DMS 273 treated with DMSO at 0.1 percent for 48 hours (cell line): ENCODE measurements at regions not wholly inside any gene's neighbourhood (a gene's known extent, or its start where the extent isn't known, plus 50 kb on each side); places are given as distances from the start of the nearest gene placed in this dataset.
A peak's percentile ranks its signal among the peaks of the same experiment; 100 is the strongest.
"Not testable (repeated sequence)": the region's sequence is repeated elsewhere in the genome, so short reads cannot be mapped to it uniquely, and the experiment has no call there.

ENCODE experiments used
- DNase-seq: peaks from one replicate; lab custom pipeline; 2025; lab: John Stamatoyannopoulos, UW

DNA sequence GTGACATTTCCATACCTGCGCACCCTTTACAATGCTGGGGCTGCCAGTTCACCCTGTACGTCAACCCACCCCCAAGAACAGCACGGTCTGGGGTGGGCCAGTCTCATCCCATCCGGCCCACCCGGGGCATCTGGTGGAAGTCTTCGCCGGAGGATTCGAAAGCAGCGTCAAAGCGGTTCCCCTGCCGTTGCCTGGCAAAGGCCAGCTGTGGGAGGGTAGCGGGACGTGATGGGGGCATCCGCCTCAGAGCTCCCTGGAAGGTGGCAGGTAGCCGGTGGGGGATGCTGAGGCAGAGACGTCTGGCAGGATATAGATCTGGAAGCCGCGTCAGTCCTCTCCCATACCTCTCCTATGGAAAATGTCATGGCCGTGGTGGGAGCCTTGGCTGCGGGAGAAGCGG, 749.1 kb upstream of the DEFB115 start:
- not testable (repeated sequence) for DNase-seq

DNA sequence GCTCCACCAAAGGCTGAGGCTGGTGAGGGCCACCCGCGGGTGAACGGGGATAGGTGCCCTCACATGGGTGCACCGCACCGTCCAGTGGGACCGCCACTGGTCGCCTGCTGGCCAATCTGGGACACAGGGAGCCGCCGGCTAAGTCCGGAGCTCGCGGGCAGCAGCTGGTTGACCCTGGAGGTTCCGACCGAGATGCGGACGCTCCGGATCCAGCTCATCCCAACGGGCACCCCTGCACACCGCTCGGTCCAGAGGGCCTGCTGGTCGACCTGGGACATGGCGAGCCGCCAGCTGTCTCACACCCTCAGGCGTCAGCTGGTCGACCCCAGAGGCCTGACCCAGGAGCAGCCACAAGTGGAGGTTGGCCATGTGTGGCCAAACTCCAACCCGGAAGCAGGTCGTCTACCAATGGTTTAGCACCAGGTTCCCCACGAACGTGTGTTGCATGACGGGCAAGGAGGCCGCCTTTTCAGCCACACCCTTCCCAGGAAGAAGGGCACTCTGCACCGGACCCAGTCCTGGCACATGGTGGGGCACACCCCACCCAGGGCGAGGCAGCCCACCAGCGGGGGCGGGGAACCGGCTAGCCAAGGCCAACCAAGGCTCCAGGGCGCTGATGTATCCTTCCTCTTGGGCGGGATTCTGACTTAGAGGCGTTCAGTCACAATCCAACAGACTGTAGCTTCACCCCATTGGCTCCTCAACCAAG, 746.0 kb upstream of the DEFB115 start:
- DNase-seq, result no peak

DNA sequence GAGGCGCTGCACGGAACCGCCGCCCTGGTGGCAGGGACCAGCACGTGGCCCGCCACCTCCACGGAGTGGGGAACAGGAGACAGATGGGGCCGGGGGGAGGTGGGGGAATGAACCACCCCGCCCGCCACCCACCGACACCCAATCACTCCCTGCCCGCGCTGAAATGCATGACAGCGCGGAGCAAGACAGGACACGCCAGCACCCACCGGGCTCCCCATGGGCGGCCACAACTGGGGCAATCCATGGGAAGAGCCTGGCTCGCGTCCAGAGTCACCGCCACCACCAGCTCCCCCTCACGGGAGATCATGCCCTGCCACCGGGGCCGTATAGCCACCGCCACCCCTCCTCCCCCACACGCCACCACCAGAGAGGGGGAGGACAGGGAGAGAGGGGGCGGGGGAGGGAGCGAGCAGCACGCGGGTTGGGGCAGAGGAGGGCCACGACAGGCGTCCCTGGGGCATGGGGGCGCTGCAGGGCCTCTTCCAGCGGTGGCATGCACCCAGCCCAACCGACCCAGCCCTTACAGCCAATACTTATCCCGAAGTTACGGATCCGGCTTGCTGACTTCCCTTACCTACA, 744.3 kb upstream of the DEFB115 start:
- DNase-seq, result no peak

DNA sequence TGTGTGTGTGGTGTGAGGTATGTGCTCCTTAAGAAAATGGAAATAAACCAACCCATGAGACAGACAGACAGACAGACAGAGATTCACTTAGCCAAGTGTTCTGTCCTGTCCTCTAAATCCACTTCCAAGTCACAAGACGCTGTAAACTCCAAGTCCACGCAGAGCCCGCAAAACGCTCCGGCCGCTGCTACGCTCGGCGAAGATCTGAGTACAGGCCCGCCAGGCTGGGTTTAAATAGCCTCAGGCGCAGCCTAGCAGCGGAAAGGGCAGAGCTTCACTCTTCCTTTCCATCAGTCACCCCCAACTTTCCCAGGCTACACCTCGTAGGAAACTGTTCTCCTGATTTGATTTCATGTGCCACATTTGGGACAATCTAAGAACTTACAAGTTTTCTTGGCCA, 741.5 kb upstream of the DEFB115 start:
- DNase-seq, result not testable (repeated sequence)

DNA sequence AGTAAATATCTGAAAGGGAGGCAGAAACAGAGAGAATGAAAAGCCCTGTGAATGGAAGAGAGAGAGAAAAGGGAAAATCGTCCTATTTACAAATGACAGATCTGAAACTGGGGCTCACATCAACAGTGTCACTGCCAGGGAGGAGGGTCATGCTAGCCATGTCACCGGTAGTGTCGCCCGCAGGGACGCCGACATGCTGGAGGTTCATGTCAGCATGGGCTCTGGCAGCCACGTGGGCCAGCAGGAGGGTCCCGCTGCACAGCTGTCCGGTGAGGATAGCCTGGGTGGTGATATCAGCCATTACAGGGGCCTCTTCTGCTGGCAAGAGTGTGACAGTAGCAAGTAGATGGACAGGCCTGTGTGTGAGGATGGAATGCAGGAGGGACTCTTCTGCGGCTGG, 738.6 kb upstream of the DEFB115 start:
- not testable (repeated sequence) for DNase-seq

DNA sequence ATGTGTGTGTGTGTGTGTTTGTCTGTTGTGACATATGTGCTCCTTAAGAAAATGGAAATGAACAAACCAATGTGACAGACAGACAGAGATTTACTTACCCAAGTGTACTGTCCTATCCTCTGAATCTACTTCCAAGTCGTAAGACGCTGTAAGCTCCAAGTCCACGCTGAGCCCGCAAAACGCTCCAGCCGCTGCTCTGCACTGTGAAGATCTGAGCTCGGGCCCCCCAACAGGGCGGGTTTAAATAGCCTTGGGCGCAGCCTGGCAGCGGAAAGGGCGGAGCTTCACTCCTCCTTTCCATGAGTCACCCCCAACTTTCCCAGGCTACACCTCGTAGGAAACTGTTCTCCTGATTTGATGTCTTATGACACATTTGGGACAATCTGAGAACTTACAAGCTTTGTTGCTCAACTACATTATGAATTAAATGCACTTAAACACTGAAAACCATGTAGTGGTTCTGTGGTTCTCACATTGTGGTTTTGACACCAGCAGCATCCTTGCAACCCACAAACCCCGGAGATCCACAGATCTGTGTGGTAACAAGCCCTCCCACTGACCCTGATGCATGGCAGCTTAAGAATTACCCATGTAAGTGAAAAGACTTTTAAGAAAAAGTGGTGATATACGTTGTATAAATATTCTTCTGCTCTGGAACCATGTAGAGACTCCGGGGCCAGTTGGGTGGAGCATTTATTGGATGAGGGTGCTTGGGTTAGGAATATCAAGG, 735.6 kb upstream of the DEFB115 start:
- not testable (repeated sequence) for DNase-seq

DNA sequence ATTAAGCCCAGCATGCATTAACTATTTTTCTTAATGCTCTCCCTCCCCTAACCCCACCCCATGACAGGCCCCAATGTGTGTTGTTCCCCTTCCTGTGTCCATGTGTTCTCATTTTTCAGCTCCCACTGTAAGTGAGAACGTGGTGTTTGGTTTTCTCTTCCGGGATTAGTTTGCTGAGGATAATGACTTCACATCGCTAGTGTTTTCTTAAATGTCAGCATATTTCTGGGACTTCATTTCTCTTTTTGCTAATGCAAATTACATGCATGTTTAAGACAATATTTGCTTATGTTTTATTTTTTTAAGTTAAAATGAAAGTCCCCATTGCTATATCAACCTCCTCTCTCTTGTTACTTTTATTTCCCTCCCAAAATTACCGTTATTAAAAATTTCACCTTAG, 733.3 kb upstream of the DEFB115 start:
- not testable (repeated sequence) for DNase-seq

DNA sequence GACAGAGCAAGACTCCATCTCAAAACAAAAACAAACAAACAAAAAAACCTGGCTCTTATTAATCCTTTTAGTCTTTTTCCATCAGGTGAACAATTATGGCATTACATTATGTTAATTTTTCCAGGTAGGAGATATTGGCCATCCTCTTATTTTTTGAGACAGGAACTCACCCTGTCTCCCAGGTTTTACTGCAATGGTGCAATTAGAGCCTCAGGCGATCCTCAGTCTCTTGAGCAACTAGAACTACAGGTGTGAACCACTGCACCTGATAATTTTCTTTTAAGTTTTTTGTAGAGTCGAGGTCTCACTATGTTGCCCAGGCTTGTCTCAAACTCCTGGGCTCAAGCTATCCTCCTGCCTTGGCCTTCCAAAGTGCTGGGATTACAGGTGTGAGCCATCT, 732.7 kb upstream of the DEFB115 start:
- not testable (repeated sequence) for DNase-seq

DNA sequence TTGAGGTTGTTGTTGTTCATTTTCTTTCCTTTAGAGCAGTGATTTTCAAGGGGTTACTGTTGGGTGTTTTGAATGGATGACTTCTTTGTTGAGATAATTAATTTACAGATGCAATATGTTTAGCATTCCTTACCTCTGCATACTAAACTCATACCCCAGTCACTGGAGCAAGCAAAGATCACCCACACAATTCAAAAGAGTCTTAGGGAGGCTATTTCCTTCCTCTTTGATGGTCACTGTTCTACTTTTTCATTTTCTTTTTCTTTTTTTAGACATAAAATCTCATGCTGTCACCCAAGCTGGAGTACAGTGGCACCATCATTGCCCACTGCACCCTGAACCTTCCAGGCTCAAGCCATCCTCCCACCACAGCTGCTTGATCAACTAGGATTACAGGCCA, 723.8 kb upstream of the DEFB115 start:
- not testable (repeated sequence) for DNase-seq

DNA sequence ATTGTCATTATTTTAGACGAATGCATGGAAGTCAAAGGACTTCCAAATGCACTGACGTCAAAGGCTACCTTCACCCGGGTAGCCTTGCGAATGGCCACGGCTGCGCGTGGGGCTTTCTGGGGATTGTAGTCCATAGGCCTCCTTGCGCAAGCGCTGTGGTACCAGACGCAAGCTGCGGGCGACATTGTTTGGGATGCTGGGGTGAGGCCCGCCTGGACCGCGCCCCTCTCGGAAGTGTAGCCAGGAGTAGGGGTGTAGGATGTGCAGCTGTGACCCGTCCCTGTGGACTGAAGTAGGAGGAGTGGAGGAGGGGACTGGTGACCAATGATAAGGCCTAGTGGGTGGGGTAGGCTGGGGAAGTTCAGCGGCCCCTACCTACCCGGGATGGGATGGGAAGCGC, 720.0 kb upstream of the DEFB115 start:
- not testable (repeated sequence) for DNase-seq

DNA sequence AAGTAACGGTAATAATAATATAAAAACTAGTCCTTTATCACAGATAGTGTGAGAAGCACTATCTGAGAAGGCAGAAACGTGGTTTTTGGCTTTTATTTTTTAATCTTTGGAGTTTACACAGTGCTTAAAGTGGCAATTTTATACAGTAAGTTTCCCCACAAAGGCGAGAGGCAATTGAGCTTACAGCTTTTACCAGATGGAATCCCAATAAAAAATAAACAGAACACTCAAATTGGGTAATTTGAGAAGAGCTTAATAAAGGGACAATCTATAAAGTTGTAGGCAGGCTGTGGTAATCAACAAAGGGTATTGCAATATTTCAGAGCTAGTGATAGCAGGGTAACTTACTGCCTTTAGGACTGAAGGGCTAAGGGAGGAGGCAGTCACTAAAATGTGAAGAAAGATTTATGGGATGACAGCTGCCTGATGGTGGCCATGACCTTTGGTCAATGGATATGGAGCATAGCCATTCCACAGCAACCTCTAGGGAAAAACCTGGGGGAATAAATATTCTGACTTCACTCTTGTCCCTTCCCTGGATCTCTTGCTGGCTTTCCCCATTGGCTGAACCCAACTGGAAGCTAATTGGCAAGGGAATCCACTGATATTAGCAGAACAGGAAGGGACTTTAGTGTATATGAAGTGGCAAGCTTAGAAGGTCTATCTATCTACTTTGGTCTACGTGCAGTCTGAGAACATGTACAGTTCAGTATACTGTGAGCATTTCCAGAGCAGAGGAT, 717.0 kb upstream of the DEFB115 start:
- not testable (repeated sequence) for DNase-seq

DNA sequence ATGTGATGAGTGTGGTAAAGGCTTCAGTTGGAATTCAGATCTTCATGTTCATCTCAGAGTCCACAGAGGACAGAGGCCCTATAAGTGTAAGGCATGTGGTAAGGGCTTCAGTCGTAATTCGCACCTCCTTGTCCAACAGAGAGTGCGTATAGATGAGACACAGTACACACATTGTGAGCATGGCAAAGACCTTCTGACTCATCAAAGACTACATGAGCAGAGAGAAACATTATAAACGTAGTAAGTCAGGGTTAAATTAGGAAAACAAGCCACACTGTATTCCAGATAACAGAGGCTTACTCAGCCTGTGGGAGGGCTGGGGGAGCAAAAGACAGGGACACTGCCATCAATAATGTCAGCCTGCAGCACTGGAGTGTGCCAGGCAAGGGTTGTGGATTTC, 706.2 kb upstream of the DEFB115 start:
- DNase-seq, result not testable (repeated sequence)

DNA sequence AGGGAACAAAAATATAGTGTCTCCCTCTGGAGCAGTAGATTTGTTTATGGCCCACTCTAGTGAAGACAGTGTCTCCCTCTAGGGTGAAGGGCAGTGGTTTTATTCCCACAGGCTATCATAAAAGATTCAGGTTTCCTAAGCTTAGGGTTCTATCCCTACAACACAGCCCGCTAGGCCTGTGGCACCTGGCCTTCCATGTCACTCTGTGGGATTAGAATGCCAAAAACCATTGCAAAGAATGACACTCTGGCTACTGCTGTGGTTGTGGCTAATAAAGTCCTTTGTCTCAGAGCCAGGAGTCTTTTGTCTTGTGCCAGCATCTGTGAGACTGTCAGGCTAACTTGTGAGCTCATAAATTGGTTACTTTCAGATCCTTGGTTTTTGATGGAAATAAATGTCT, 700.7 kb upstream of the DEFB115 start:
- DNase-seq, result not testable (repeated sequence)

DNA sequence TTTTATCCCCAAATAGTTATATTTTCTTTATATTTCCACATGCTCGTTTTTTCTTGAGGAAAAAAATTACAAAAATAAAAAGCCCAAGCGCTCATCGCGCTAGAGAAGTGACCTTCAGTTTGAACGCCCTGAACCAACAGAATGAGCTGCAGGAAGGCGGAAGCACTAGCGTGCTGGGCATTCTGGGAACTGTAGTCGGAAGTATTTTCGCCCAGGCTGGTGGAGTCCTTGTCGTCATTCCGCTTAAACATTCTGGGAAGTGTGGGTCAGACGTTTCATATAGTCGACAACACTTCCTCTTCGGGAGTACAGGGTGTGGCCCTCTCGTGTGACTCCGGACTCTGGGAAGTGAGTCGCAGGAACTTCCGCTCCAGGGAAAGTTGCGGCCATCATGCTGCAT, 692.4 kb upstream of the DEFB115 start:
- DNase-seq, result not testable (repeated sequence)

DNA sequence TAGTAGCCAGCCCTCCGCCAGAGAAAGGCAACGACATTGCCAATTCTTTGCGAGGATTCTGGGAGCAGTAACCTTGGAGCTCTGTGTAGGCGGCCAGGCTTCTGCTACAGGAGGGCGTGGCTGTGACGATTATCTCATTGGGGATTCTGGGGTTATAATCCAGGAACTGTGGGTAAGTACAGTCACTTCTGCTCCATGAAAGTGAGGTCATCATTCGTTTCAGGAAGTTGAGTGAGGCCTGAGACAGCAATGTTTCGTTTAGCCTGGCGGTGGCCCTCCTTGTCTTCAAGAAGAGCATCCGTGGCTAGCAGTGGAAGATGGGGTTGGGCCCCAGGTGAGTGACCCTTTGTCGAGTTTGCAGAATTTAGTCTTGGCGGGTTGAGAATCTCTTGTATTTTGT, 687.6 kb upstream of the DEFB115 start:
- not testable (repeated sequence) for DNase-seq

DNA sequence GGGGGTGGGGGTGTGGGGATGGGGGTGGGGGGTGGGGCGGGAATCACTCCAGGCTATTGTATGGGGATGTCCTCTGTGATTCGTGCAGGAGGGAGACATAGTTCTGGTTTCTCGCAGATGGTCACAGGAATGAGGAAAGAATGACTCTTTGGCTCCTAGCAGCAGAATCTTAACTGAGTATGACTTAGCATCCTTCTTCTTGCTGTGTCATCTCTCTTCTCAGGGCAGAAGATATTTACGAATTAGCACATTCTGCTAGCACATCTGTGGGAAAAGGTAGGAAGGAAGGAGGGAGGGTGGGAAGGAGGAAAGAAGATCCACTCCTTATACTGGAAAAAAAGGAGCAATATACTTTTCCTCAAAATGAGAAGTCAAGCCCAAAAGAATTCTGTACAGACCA, 686.8 kb upstream of the DEFB115 start:
- not testable (repeated sequence) for DNase-seq

DNA sequence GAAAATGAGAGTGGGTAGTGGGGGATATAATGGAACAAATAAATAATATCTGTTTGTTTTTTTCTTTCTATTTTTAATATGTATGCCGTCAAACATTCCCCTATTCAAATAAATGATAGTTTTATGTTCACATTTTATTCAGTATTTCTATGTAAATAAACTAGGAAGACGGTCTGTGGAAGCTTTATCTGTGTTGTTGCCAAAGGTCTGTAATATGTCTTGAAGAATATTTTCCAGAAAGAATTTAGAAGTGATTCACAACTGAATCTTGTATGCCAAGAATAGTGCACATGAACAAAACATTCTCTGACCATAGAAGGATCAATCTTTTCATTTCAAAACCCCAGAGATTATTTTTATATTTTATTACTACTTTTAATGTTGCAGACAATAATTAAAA, 683.1 kb upstream of the DEFB115 start:
- not testable (repeated sequence) for DNase-seq

DNA sequence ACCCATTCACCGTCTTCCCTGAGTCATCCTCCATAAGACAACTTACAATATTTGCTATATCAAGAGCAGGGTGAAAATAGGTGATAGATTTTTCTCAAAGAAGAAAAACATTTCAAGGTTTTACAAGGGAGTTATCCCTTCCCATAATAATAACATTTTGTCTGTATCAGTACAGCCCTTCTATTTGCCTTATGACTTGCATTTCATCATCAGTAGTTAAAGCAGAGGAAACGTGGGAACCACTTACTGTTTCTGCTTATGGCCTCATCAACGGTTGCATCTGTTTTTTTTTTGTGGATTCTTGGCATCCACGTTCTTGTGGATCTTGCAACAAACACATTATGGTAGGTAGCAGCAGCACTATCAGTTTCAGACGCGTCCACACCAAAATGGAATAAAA, 678.4 kb upstream of the DEFB115 start:
- DNase-seq, result not testable (repeated sequence)

DNA sequence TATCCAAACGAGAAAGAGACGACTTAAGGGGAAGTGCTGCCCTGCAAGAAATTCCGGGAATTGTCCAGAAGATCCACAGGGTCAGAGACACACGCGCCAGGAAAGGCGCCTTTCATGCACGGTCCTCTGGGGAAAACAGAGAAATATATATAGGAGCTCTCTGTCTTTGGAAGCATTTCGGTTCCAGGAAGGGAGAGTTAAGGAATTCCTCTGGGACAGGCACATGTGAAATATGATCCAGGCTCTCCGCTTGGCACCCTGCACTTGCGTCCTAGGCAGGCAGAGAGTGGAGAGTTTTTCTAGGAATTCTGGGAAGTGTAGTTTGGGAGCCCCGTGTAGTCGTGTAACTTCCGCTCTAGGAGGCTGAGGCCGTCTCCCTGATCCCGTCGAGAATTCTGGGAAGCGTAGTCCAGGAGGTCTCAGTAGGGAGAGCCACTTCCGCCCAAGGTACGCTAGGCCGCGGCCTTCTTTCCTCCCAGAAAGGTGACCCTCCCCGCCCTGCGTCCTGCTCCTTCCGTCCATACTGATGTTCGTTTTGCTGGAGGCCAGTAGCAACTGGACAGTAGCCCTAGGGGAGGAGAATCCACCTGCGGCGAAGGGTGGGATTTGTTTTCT, 677.5 kb upstream of the DEFB115 start:
- peak; percentile 29 for DNase-seq

DNA sequence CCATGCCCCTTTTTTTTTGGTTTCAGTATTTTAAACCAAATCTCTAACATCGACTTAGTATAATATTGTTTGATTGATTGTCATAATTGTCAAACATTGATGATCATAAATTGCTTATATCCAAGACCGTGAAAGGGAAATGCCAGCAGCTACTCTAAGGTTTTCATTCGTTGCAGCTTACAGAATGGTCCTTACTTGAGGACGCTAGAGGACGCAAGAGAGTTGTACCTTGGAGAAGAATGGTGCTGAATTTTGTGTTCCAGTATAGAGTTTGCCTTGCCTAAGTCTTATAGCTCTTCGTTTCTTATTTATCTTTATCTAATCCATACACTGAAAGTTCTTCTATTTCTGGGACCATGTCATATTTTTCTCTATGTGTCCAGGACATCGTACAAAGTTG, 675.6 kb upstream of the DEFB115 start:
- DNase-seq, result not testable (repeated sequence)

DNA sequence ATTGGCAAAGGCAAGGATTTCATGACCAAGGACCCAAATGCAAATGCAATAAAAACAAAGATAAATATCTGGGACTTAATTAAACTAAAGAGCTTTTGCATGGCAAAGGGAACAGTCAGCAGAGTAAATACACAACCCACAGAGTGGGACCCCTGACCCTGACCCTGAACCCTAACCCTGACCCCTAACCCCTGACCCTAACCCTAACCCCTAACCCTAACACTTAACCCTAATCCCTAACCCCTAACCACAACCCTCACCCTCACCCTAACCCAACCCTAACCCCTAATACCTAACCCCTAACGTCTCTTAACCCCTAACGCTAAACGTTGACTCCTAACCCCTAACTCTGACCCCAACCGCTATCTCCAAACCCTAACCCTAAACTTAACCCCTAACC, 673.1 kb upstream of the DEFB115 start:
- DNase-seq, result not testable (repeated sequence)

DNA sequence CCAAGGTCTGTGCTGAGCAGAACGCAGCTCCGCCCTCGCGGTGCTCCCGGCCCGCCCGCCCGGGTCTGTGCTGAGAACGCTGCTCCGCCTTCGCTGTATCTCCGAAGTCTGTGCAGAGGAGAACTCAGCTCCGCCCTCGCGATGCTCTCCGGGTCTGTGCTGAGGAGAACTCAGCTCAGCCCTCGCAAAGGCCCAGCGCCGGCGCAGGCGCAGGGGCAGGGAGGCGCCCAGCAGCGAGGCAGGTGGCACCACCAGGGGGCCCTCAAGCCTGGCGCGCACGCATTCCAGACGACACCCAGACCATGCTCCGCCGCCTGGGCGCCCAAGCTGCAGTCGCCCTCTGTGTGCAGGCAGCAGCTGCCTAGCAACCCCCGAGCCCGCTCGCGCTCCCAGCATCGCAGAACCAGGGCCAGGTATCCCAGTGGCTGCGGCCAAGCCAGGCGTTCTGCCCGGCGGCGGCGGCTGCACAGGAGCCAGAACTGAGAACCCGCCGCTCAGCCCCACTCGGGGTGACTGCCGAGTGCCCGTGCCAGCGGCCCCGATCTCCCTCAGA, 672.1 kb upstream of the DEFB115 start:
- DNase-seq, result not testable (repeated sequence)
